Coronary artery (tissue), 2 donors: ENCODE measurements at regions not wholly inside any gene's neighbourhood (a gene's known extent, or its start where the extent isn't known, plus 50 kb on each side); places are given as distances from the start of the nearest gene placed in this dataset.

Experiments used
- DNase-seq: peaks from one replicate; pipeline ENCODE4 v3.0.0-alpha.2; 2017; ENCODE audit warnings: low spot score
- H3K27ac ChIP-seq, 2 donors: fragments of 200-600 bp; sonication (generic); one replicate each; pipeline ENCODE4 v1.5.1; 2016 to 2019
- H3K4me3 ChIP-seq: fragments of 200-600 bp; sonication (generic); 2 replicates; pipeline ENCODE4 v1.5.1; 2016; ENCODE audit warnings: mild to moderate bottlenecking, moderate library complexity
- TF ChIP-seq, protein P1 (sequence below): fragments of 200-600 bp; sonication (generic); IDR thresholded peaks from one replicate; pipeline ENCODE4 v1.5.1; 2019; ENCODE audit warnings: antibody characterized with exemption

- TF ChIP-seq, protein P1, sequence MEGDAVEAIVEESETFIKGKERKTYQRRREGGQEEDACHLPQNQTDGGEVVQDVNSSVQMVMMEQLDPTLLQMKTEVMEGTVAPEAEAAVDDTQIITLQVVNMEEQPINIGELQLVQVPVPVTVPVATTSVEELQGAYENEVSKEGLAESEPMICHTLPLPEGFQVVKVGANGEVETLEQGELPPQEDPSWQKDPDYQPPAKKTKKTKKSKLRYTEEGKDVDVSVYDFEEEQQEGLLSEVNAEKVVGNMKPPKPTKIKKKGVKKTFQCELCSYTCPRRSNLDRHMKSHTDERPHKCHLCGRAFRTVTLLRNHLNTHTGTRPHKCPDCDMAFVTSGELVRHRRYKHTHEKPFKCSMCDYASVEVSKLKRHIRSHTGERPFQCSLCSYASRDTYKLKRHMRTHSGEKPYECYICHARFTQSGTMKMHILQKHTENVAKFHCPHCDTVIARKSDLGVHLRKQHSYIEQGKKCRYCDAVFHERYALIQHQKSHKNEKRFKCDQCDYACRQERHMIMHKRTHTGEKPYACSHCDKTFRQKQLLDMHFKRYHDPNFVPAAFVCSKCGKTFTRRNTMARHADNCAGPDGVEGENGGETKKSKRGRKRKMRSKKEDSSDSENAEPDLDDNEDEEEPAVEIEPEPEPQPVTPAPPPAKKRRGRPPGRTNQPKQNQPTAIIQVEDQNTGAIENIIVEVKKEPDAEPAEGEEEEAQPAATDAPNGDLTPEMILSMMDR: no peak
- no peak overlapping the region for H3K4me3 ChIP-seq
- H3K27ac ChIP-seq: no peak overlapping the region
- no peak for DNase-seq
Measured at GRCh38 chr9:18410983-18411382, 63.0 kb upstream of the ADAMTSL1 start.

GRCh38 chr9:18421391-18421790, 52.6 kb upstream of the ADAMTSL1 start:
- no peak for DNase-seq
- H3K4me3 ChIP-seq: no peak overlapping the region
- no peak overlapping the region for H3K27ac ChIP-seq
- TF ChIP-seq, protein P1: no peak

DNA sequence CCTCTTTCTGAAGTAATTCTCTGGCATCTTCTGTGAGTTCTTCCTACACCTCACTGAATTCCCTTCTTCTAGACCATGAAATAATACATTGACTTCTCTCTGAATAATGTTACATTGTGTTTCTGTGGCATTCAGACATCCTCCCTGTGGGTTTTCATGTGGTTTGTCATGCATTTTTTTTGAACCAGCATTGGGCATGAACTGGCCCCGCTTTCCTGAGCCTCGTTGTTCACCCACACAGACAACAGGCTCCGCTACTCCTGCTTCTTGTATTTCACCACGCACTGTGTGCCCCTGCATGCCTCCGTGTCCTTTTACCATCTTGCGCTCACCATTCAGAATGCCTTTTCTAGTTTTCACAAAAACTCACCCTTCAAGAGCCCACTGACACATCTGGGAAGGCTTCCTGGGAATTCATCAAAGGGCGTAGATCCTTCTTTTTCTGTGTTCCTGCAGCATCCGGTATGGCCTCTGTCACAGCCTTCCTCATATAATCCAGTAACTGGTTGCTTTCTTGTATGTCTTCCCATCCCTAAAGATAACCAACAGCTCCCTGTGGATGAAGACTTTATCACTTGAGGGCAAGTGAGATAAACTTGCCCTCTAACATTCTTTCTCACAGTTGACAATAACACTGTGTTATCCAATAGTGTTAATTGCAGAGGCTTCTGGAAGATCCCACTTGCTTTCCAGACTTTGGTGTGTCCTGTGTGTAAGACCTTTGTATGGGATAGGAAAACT, 51.5 kb upstream of the ADAMTSL1 start:
- no peak overlapping the region for H3K27ac ChIP-seq
- no peak overlapping the region for H3K4me3 ChIP-seq
- DNase-seq: no peak
- TF ChIP-seq, protein P1: no peak

DNA sequence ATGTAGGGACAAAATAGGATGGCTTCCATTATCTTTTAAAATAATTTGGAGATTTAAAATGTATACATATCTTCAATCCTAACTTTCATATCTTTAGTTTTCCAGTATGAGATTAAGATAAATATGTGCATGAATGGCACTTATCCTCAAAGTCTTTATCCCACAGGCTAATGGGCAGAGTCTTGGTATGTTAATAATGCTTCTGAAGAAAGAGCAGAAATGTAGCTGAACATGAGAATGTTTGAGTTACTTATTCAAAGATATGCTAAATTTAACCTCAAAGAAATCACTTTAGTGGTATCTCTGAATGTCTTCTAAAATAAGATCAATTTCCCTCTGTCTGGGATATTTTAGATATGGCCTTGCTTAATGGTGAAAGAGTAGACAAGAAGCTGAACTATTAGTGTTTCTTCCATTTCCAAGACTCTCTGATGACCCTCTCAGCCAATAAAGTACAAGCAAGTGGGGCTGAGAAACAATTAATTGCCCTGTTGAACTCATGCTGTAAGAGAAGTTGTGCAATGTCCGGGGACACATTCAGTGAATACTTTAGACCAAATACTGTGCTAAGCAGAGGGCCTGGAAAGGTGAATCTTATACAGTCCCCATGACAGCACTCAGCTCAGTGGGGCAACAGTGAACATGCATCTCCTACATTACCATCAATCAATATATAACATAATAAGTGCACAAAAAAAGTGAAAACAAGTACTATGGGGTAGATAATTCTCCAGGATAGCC, 50.0 kb upstream of the ADAMTSL1 start:
- TF ChIP-seq, protein P1: no peak
- H3K27ac ChIP-seq: no peak overlapping the region
- no peak for DNase-seq
- no peak overlapping the region for H3K4me3 ChIP-seq
